ENCODE measurements at regions not wholly inside any gene's neighbourhood (a gene's known extent, or its start where the extent isn't known, plus 50 kb on each side); places are given as distances from the start of the nearest gene placed in this dataset.

DNA sequence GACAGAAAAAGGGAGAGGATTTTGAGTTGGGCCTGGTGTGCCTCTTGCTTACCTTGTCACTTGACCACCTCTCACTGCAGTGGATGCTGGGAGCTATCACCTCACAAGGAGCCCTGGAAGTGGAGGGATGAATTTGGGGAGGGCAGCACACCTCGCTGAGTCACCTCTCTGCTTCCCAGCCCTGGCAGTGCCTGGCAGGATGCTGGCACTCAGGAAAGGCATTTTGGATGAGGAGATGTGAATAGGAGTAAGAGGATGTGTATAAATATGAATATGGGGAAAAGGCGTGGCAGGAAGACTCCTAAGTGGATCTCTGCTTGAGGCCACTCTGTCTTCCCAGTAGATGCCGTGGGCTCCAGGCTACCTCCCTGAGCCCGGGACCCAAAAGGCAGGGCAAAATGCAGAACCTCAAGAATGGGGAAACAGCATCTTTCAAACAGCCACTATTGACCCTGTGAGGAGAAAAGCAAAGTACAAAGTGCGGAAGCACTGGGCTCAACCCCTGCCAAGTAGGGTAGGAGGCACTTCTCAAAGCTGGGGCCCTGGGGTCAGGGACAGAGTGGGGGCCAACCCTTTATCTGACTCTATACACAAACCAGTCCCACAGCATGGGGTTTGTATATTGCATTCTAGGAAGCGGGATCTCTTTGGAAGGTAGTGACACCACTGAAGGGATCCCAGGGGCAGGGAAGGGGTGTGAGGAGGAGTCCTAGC lies 164.5 kb upstream of the GLI2 start:
- no peak overlapping the region for H3K4me2 ChIP-seq (ENCODE audit: low read depth, low read length, poor library complexity, severe bottlenecking)
- no peak overlapping the region for H3K4me3 ChIP-seq (ENCODE audit: low read length)

GRCh38 chr2:120572226-120572625 lies 163.4 kb upstream of the GLI2 start:
- Histone ChIP-seq H3K27me3 (ENCODE audit: low read length) (no peaks in the 10 kb centered on the region), H2AFZ (ENCODE audit: low read length) (no peak overlapping the region), H3K9me3 (ENCODE audit: low read length) (no peaks in the 10 kb centered on the region), H3K4me1 (ENCODE audit: low read length) (no peaks in the 10 kb centered on the region), H3K4me3 (ENCODE audit: low read length) (no peak overlapping the region), H3K27ac (ENCODE audit: low read length) (no peak overlapping the region), H3K79me2 (ENCODE audit: low read length) (no peaks in the 10 kb centered on the region), H3K9me2 (replicated peaks; ENCODE audit: insufficient read depth, low read length) (no peaks in the 10 kb centered on the region), H4K20me1 (ENCODE audit: insufficient read depth, low read depth, low read length) (no peaks in the 10 kb centered on the region), H3K36me3 (ENCODE audit: insufficient read depth, low read length) (no peaks in the 10 kb centered on the region), H3K4me2 (ENCODE audit: low read depth, low read length, poor library complexity, severe bottlenecking) (no peak overlapping the region), H3K9ac (ENCODE audit: low read length) (no peak overlapping the region)
- DNase-seq: no peak

More for the DNA sequence above, 164.5 kb upstream of the GLI2 start:
- no peaks in the 10 kb centered on the region for H3K79me2 ChIP-seq (ENCODE audit: low read length)
- no peaks in the 10 kb centered on the region for H3K27me3 ChIP-seq (ENCODE audit: low read length)
- H3K9me2 ChIP-seq (replicated peaks; ENCODE audit: insufficient read depth, low read length): no peaks in the 10 kb centered on the region
- no peaks in the 10 kb centered on the region for H3K9me3 ChIP-seq (ENCODE audit: low read length)
- H3K36me3 ChIP-seq (ENCODE audit: insufficient read depth, low read length): no peaks in the 10 kb centered on the region
- H3K9ac ChIP-seq (ENCODE audit: low read length): no peak overlapping the region
- H3K4me1 ChIP-seq (ENCODE audit: low read length): no peaks in the 10 kb centered on the region
- DNase-seq: no peak
- H3K27ac ChIP-seq (ENCODE audit: low read length): no peak overlapping the region
- H4K20me1 ChIP-seq (ENCODE audit: insufficient read depth, low read depth, low read length): no peaks in the 10 kb centered on the region
- H2AFZ ChIP-seq (ENCODE audit: low read length): no peak overlapping the region

- no peaks in the 10 kb centered on the region for H3K4me1 ChIP-seq (ENCODE audit: low read length)
- H3K79me2 ChIP-seq (ENCODE audit: low read length): no peaks in the 10 kb centered on the region
- H2AFZ ChIP-seq (ENCODE audit: low read length): no peak overlapping the region
- H3K9me2 ChIP-seq (replicated peaks; ENCODE audit: insufficient read depth, low read length): no peaks in the 10 kb centered on the region
- H3K9ac ChIP-seq (ENCODE audit: low read length): no peak overlapping the region
- no peaks in the 10 kb centered on the region for H3K27me3 ChIP-seq (ENCODE audit: low read length)
- no peaks in the 10 kb centered on the region for H3K9me3 ChIP-seq (ENCODE audit: low read length)
- no peak overlapping the region for H3K4me3 ChIP-seq (ENCODE audit: low read length)
- H3K4me2 ChIP-seq (ENCODE audit: low read depth, low read length, poor library complexity, severe bottlenecking): no peak overlapping the region
- no peaks in the 10 kb centered on the region for H3K36me3 ChIP-seq (ENCODE audit: insufficient read depth, low read length)
- no peak for DNase-seq
- H3K27ac ChIP-seq (ENCODE audit: low read length): no peak overlapping the region
- no peaks in the 10 kb centered on the region for H4K20me1 ChIP-seq (ENCODE audit: insufficient read depth, low read depth, low read length)
Observed at GRCh38 chr2:120574620-120575019, 161.0 kb upstream of the GLI2 start.

DNA sequence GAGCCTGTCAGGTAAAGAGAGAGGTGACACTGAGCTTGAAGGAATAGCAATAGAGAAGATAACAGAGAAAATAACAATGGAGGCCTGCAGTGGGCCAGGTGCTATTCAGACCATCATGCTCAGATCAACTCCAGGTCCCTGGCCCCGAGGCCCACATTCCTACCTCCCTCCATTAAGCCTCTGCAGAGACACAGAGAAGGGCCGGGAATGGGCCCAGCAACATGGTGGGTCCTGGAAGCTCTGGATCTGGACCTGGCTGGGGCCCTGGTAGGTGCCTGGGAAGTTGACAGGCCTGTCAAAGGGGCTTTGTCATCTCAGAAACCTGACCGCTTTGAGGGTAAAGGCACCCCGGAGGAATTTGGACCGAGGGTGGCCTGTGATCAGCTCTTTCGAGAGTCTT lies 159.7 kb upstream of the GLI2 start:
- H3K79me2 ChIP-seq (ENCODE audit: low read length): no peaks in the 10 kb centered on the region
- H4K20me1 ChIP-seq (ENCODE audit: insufficient read depth, low read depth, low read length): no peaks in the 10 kb centered on the region
- no peak overlapping the region for H2AFZ ChIP-seq (ENCODE audit: low read length)
- H3K4me1 ChIP-seq (ENCODE audit: low read length): no peaks in the 10 kb centered on the region
- no peak for DNase-seq
- no peaks in the 10 kb centered on the region for H3K27me3 ChIP-seq (ENCODE audit: low read length)
- no peaks in the 10 kb centered on the region for H3K9me2 ChIP-seq (replicated peaks; ENCODE audit: insufficient read depth, low read length)
- no peak overlapping the region for H3K4me3 ChIP-seq (ENCODE audit: low read length)
- no peaks in the 10 kb centered on the region for H3K36me3 ChIP-seq (ENCODE audit: insufficient read depth, low read length)
- no peak overlapping the region for H3K9ac ChIP-seq (ENCODE audit: low read length)
- H3K27ac ChIP-seq (ENCODE audit: low read length): no peak overlapping the region
- H3K4me2 ChIP-seq (ENCODE audit: low read depth, low read length, poor library complexity, severe bottlenecking): no peak overlapping the region
- no peaks in the 10 kb centered on the region for H3K9me3 ChIP-seq (ENCODE audit: low read length)

GRCh38 chr2:120576509-120577474 lies 158.9 kb upstream of the GLI2 start:
- no peaks in the 10 kb centered on the region for H3K36me3 ChIP-seq (ENCODE audit: insufficient read depth, low read length)
- no peaks in the 10 kb centered on the region for H3K79me2 ChIP-seq (ENCODE audit: low read length)
- no peaks in the 10 kb centered on the region for H4K20me1 ChIP-seq (ENCODE audit: insufficient read depth, low read depth, low read length)
- H2AFZ ChIP-seq (ENCODE audit: low read length): no peak overlapping the region
- no peaks in the 10 kb centered on the region for H3K4me1 ChIP-seq (ENCODE audit: low read length)
- H3K9ac ChIP-seq (ENCODE audit: low read length): no peak overlapping the region
- H3K27ac ChIP-seq (ENCODE audit: low read length): no peak overlapping the region
- no peak overlapping the region for H3K4me3 ChIP-seq (ENCODE audit: low read length)
- H3K27me3 ChIP-seq (ENCODE audit: low read length): no peaks in the 10 kb centered on the region
- H3K4me2 ChIP-seq (ENCODE audit: low read depth, low read length, poor library complexity, severe bottlenecking): no peak overlapping the region
- no peak for DNase-seq
- no peaks in the 10 kb centered on the region for H3K9me3 ChIP-seq (ENCODE audit: low read length)
- no peaks in the 10 kb centered on the region for H3K9me2 ChIP-seq (replicated peaks; ENCODE audit: insufficient read depth, low read length)

DNA sequence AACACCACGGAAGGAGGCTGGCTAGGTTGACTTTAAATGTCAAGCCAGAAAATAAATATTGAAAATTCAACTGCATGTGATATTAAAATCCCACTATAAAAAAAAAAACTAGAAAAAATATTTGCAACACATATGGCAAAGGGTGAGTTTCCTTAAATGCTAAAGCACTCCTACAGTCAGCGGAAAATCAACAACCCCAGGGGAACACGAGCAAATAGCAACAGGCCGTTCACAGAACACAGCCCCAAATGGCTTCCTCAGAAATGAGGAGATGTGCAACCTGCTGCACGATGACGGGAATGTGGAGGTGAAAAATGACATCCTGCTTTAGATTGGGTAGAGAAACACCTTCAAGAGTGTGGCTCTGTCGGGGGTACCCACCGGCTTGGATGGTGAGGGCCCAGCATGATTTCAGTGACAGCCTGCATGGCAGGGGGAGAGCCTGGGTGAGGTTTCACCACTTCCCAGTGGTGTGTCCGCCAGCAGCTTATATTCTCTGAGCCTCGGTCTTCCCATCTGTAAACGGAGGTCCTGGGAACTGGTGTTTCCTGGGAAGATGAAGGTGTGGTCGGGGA lies 157.9 kb upstream of the GLI2 start:
- Histone ChIP-seq H4K20me1 (ENCODE audit: insufficient read depth, low read depth, low read length) (no peaks in the 10 kb centered on the region), H3K4me2 (ENCODE audit: low read depth, low read length, poor library complexity, severe bottlenecking) (no peak overlapping the region), H3K79me2 (ENCODE audit: low read length) (no peaks in the 10 kb centered on the region), H3K4me3 (ENCODE audit: low read length) (no peak overlapping the region), H3K36me3 (ENCODE audit: insufficient read depth, low read length) (no peaks in the 10 kb centered on the region), H3K27ac (ENCODE audit: low read length) (no peak overlapping the region), H3K9ac (ENCODE audit: low read length) (no peak overlapping the region), H2AFZ (ENCODE audit: low read length) (no peak overlapping the region), H3K4me1 (ENCODE audit: low read length) (no peaks in the 10 kb centered on the region), H3K27me3 (ENCODE audit: low read length) (no peaks in the 10 kb centered on the region), H3K9me3 (ENCODE audit: low read length) (no peaks in the 10 kb centered on the region), H3K9me2 (replicated peaks; ENCODE audit: insufficient read depth, low read length) (no peaks in the 10 kb centered on the region)
- no peak for DNase-seq

- no peak overlapping the region for H3K4me3 ChIP-seq (ENCODE audit: low read length)
- H3K36me3 ChIP-seq (ENCODE audit: insufficient read depth, low read length): no peaks in the 10 kb centered on the region
- H3K4me2 ChIP-seq (ENCODE audit: low read depth, low read length, poor library complexity, severe bottlenecking): no peak overlapping the region
- no peaks in the 10 kb centered on the region for H4K20me1 ChIP-seq (ENCODE audit: insufficient read depth, low read depth, low read length)
- H3K79me2 ChIP-seq (ENCODE audit: low read length): no peaks in the 10 kb centered on the region
- no peak overlapping the region for H3K9ac ChIP-seq (ENCODE audit: low read length)
- no peaks in the 10 kb centered on the region for H3K9me3 ChIP-seq (ENCODE audit: low read length)
- no peaks in the 10 kb centered on the region for H3K4me1 ChIP-seq (ENCODE audit: low read length)
- H2AFZ ChIP-seq (ENCODE audit: low read length): no peak overlapping the region
- no peaks in the 10 kb centered on the region for H3K27me3 ChIP-seq (ENCODE audit: low read length)
- H3K27ac ChIP-seq (ENCODE audit: low read length): no peak overlapping the region
- H3K9me2 ChIP-seq (replicated peaks; ENCODE audit: insufficient read depth, low read length): no peaks in the 10 kb centered on the region
- DNase-seq: no peak
Observed at GRCh38 chr2:120578576-120579352, 156.9 kb upstream of the GLI2 start.

All from Karpas-422 (cell line).